ENCODE measurements at regions not wholly inside any gene's neighbourhood (a gene's known extent, or its start where the extent isn't known, plus 50 kb on each side); places are given as distances from the start of the nearest gene placed in this dataset.

GRCh38 chr2:136331226-136331625 is 213.3 kb upstream of the CXCR4 start:
- TF ChIP-seq, protein P1, sequence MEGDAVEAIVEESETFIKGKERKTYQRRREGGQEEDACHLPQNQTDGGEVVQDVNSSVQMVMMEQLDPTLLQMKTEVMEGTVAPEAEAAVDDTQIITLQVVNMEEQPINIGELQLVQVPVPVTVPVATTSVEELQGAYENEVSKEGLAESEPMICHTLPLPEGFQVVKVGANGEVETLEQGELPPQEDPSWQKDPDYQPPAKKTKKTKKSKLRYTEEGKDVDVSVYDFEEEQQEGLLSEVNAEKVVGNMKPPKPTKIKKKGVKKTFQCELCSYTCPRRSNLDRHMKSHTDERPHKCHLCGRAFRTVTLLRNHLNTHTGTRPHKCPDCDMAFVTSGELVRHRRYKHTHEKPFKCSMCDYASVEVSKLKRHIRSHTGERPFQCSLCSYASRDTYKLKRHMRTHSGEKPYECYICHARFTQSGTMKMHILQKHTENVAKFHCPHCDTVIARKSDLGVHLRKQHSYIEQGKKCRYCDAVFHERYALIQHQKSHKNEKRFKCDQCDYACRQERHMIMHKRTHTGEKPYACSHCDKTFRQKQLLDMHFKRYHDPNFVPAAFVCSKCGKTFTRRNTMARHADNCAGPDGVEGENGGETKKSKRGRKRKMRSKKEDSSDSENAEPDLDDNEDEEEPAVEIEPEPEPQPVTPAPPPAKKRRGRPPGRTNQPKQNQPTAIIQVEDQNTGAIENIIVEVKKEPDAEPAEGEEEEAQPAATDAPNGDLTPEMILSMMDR (IDR thresholded peaks at IDR 0.05 in 4 of 5, conservative IDR thresholded peaks at IDR 0.05 in 1 of 5): no peak
- no peak for TF ChIP-seq POLR2A (IDR thresholded peaks at IDR 0.05)
